Testis (tissue), 2 donors: ENCODE measurements at regions not wholly inside any gene's neighbourhood (a gene's known extent, or its start where the extent isn't known, plus 50 kb on each side); places are given as distances from the start of the nearest gene placed in this dataset.

ENCODE experiments used
- DNase-seq: peaks from one replicate; pipeline ENCODE4 v3.0.0-alpha.2; 2019
- H3K27ac ChIP-seq, 2 donors: fragments of 200-600 bp; sonication (generic); one replicate each; pipeline ENCODE4 v1.5.1; 2019
- H3K27me3 ChIP-seq: fragments of 200-600 bp; sonication (generic); one replicate; pipeline ENCODE4 v1.5.1; 2019
- H3K36me3 ChIP-seq: fragments of 200-600 bp; sonication (generic); one replicate; pipeline ENCODE4 v1.5.1; 2017; ENCODE audit warnings: low read depth; ENCODE audit errors: missing control alignments
- H3K4me1 ChIP-seq: fragments of 200-600 bp; sonication (generic); one replicate; pipeline ENCODE4 v1.5.1; 2019
- H3K4me3 ChIP-seq, 2 donors: fragments of 200-600 bp; sonication (generic); one replicate each; pipeline ENCODE4 v1.5.1; 2017 to 2019
- H3K9me3 ChIP-seq: fragments of 200-600 bp; sonication (generic); one replicate; pipeline ENCODE4 v1.5.1; 2017
- CTCF ChIP-seq, 3 experiments: fragments of 450-650 bp in 2 of 3; fragments of 200-600 bp in 1 of 3; sonication (generic) in 1 of 3; IDR thresholded peaks; one replicate each; pipeline ENCODE4 v1.5.1; 2016 to 2019; ENCODE audit warnings: antibody characterized with exemption in 3 of 3, mild to moderate bottlenecking in 2 of 3, moderate library complexity in 1 of 3
- POLR2A ChIP-seq: fragments of 450-650 bp; IDR thresholded peaks from one replicate; pipeline ENCODE4 v1.6.1; 2017; ENCODE audit warnings: antibody characterized with exemption, mild to moderate bottlenecking, moderate library complexity
- WGBS, 2 donors: methylation state at CpG; one replicate each; pipeline ENCODE4 v1.1.5; 2018; 5-methylcytosine and 5-hydroxymethylcytosine counted together
- intact Hi-C: fragments of 100-400 bp; cut with DNase I; formaldehyde crosslinking; loops from one replicate; pipeline ENCODE4 v1.15.1; 2023; ENCODE audit warnings: low total_unique reads

GRCh38 chr22:47598864-47599263, 836.4 kb downstream of the TBC1D22A start:
- H3K27me3 ChIP-seq, result no peaks in the 10 kb centered on the region
- 96% methylated on average over 6 of the region's 6 CpGs for WGBS, 2 donors

GRCh38 chr22:47597041-47597440, 834.6 kb downstream of the TBC1D22A start:
- Histone ChIP-seq H3K4me1 (no peaks in the 10 kb centered on the region), H3K36me3 (no peaks in the 10 kb centered on the region), H3K4me3 (no peak overlapping the region), H3K27ac (no peak overlapping the region), H3K27me3 (no peaks in the 10 kb centered on the region), H3K9me3 (no peaks in the 10 kb centered on the region)
- intact Hi-C loops, result no loop called here
- 50 to 77% methylated on average over 9 of the region's 9 CpGs for WGBS, 2 donors
- DNase-seq, result no peak
- no peak for TF ChIP-seq CTCF (IDR thresholded peaks at IDR 0.05)

More at GRCh38 chr22:47598864-47599263, 836.4 kb downstream of the TBC1D22A start:
- Histone ChIP-seq H3K4me3 (no peak overlapping the region), H3K36me3 (no peaks in the 10 kb centered on the region), H3K27ac (no peak overlapping the region), H3K9me3 (no peaks in the 10 kb centered on the region), H3K4me1 (no peaks in the 10 kb centered on the region)
- no peak for DNase-seq
- intact Hi-C loops, result no loop called here
- TF ChIP-seq CTCF (IDR thresholded peaks at IDR 0.05) (no peak), POLR2A (no peak)

- WGBS, 2 donors, result 74 to 93% methylated on average over 3 to 9 of the region's 9 CpGs
- Histone ChIP-seq H3K4me1 (no peaks in the 10 kb centered on the region), H3K9me3 (no peaks in the 10 kb centered on the region), H3K27me3 (no peaks in the 10 kb centered on the region), H3K4me3 (no peak overlapping the region), H3K27ac (no peak overlapping the region), H3K36me3 (no peaks in the 10 kb centered on the region)
- TF ChIP-seq CTCF (IDR thresholded peaks at IDR 0.05) (no peak), POLR2A (no peak)
- intact Hi-C loops, result no loop called here
- no peak for DNase-seq
Observed at GRCh38 chr22:47596176-47596690, 833.8 kb downstream of the TBC1D22A start.

GRCh38 chr22:47594836-47595521, 832.5 kb downstream of the TBC1D22A start:
- 90 to 97% methylated on average over 6 of the region's 6 CpGs for WGBS, 2 donors
- TF ChIP-seq CTCF (IDR thresholded peaks at IDR 0.05) (no peak), POLR2A (no peak)
- H3K36me3 ChIP-seq, result no peaks in the 10 kb centered on the region
- H3K9me3 ChIP-seq, result no peaks in the 10 kb centered on the region
- H3K4me3 ChIP-seq, result no peak overlapping the region
- H3K27ac ChIP-seq, result no peak overlapping the region
- intact Hi-C loops, result no loop called here
- H3K27me3 ChIP-seq, result no peaks in the 10 kb centered on the region
- no peak for DNase-seq
- H3K4me1 ChIP-seq, result no peaks in the 10 kb centered on the region

- intact Hi-C loops, result no loop called here
- H3K27me3 ChIP-seq, result no peaks in the 10 kb centered on the region
- WGBS, 2 donors, result 82 to 94% methylated on average over 3 to 15 of the region's 15 CpGs
- no peak overlapping the region for H3K27ac ChIP-seq
- DNase-seq, result no peak
- no peak overlapping the region for H3K4me3 ChIP-seq
- TF ChIP-seq CTCF (IDR thresholded peaks at IDR 0.05) (no peak), POLR2A (no peak)
- H3K4me1 ChIP-seq, result no peaks in the 10 kb centered on the region
- no peaks in the 10 kb centered on the region for H3K9me3 ChIP-seq
- no peaks in the 10 kb centered on the region for H3K36me3 ChIP-seq
Observed at GRCh38 chr22:47593911-47594311, 831.5 kb downstream of the TBC1D22A start.
